IPS-18a (cell line): ENCODE measurements at regions not wholly inside any gene's neighbourhood (a gene's known extent, or its start where the extent isn't known, plus 50 kb on each side); places are given as distances from the start of the nearest gene placed in this dataset.

Source experiments
- H3K27ac ChIP-seq: one replicate; pipeline ENCODE4 v1.5.1; 2013; ENCODE audit warnings: low read length
- H3K27me3 ChIP-seq: one replicate; pipeline ENCODE4 v1.6.1; 2013; ENCODE audit warnings: mild to moderate bottlenecking, low read length; ENCODE audit not compliant: control insufficient read depth, insufficient read depth
- H3K36me3 ChIP-seq: one replicate; pipeline ENCODE4 v1.6.1; 2013; ENCODE audit warnings: low read depth, low read length; ENCODE audit not compliant: control insufficient read depth
- H3K4me1 ChIP-seq: one replicate; pipeline ENCODE4 v1.6.1; 2013; ENCODE audit warnings: low read depth, low read length; ENCODE audit not compliant: control insufficient read depth
- H3K4me3 ChIP-seq: one replicate; pipeline ENCODE4 v1.5.1; 2013; ENCODE audit warnings: low read length
- H3K9ac ChIP-seq: one replicate; pipeline ENCODE4 v1.6.1; 2013; ENCODE audit warnings: mild to moderate bottlenecking, low read length, moderate library complexity
- H3K9me3 ChIP-seq: one replicate; pipeline ENCODE4 v1.6.1; 2013; ENCODE audit warnings: low read depth, low read length; ENCODE audit not compliant: control insufficient read depth

DNA sequence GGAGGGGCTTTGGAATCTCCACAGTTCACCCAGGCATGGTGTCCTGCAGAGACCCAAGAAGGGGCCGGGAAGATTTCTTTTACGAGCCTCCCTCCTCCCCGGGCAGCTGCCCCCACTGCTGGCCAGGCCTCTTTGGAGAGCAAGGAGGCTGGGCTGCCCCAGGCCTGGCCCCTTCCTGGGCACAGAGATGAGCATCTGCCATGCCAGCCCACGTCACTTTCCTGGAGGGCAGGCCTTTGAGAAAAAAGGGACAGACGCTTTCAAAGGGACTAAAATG is 60.5 kb upstream of the FGF3 start:
- Histone ChIP-seq H3K9ac (no peak overlapping the region), H3K27ac (no peak overlapping the region), H3K36me3 (no peaks in the 10 kb centered on the region), H3K4me3 (no peak overlapping the region), H3K4me1 (peaks cover 5% of the 10 kb centered on the region), H3K27me3 (no peaks in the 10 kb centered on the region), H3K9me3 (no peaks in the 10 kb centered on the region)

- no peak overlapping the region for H3K9ac ChIP-seq
- H3K4me3 ChIP-seq = no peak overlapping the region
- no peak overlapping the region for H3K27ac ChIP-seq
- H3K4me1 ChIP-seq = peaks cover 5% of the 10 kb centered on the region
- no peaks in the 10 kb centered on the region for H3K36me3 ChIP-seq
- no peaks in the 10 kb centered on the region for H3K27me3 ChIP-seq
- no peaks in the 10 kb centered on the region for H3K9me3 ChIP-seq
These were observed 61.0 kb upstream of the FGF3 start for GRCh38 chr11:69880041-69880825.

DNA sequence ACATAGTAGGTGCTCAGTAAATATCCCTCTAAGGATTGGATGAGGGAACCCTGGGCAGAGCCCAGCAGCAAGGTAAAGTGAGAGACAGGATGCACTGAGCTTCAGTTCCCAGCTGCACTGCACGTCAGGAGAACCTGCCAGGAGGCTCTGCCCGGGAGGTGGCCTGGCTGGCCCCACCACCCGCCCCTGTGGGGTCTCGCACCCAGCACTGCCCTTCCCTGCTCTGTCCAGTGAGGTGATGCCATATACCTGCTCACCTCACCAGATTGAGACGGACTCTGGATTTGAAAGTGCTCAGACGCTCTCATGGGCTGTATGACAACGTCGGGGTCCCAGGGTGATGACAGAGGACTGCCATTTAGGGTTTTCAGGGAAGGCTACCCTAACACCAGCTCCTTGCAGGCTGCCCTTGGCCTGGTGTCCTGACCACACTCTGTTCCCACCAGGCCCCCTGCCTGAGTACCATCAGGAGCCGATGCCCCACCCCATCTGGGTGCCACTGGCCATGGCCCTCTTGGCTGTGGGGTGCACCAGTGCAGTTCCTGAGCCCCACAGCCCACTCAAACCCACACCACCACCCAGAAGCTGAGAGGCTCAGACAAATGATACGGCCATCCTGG is 61.7 kb upstream of the FGF3 start:
- no peaks in the 10 kb centered on the region for H3K36me3 ChIP-seq
- no peak overlapping the region for H3K27ac ChIP-seq
- no peak overlapping the region for H3K9ac ChIP-seq
- no peak overlapping the region for H3K4me3 ChIP-seq
- H3K4me1 ChIP-seq = peaks cover 5% of the 10 kb centered on the region
- no peaks in the 10 kb centered on the region for H3K27me3 ChIP-seq
- no peaks in the 10 kb centered on the region for H3K9me3 ChIP-seq

DNA sequence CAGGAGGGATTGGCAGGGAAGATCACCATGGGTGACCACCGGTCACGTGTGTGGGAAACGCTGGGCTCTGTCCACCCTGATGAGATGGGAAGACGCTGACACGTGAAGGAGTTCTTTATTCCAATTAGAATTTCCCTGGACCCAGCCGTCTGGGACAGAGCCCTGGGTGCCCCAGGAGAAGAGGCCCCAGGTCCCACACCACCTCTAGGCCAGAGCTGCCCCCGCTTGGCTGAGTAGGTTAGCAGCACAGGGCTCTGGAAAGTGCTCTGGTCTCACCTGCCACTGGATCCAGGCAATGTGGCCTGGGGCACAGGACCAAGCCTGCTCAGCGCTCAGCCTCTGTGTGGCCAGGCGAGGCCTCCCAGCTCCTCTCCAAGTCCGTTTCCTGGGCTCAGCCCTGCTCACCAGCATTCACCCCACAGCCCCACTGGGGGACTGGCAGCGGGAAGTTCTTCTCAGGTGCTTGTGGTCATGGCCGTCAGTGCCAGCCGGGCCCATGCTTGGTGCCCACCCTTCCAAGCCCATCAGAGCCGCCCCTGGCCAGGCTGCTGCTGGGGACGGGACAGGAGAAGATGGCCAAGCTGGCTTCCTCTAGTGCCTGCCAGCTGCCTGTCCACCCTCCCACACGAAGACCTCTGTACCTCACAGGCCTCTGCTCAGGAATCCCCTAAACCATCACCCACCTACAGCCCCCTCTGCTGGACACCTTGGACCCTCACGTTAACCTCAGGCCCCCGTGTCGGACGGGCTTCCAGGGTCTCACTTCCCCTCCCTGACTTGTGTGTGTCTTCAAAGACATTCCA is 62.5 kb upstream of the FGF3 start:
- H3K27me3 ChIP-seq = no peaks in the 10 kb centered on the region
- H3K9me3 ChIP-seq = no peaks in the 10 kb centered on the region
- H3K9ac ChIP-seq = no peak overlapping the region
- peaks cover 5% of the 10 kb centered on the region for H3K4me1 ChIP-seq
- no peak overlapping the region for H3K4me3 ChIP-seq
- H3K27ac ChIP-seq = no peak overlapping the region
- H3K36me3 ChIP-seq = no peaks in the 10 kb centered on the region

DNA sequence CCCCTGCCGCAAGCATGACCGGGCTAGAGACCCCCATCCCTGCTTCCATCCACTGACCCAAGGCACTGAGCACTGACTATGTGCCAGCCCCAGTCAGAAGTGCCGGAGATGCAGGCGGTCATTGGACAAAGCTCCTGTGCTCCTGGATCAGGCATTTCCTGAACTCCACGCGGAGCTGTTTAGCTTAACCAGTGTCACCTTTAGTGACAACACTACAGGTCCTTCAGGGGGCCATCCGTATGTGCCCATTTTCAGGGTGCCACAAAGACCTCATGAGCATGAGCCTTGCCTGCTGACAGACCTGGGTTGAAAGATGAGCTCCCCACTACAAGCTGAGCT is 63.0 kb upstream of the FGF3 start:
- Histone ChIP-seq H3K4me1 (peaks cover 5% of the 10 kb centered on the region), H3K36me3 (no peaks in the 10 kb centered on the region), H3K9ac (no peak overlapping the region), H3K27ac (no peak overlapping the region), H3K27me3 (no peaks in the 10 kb centered on the region), H3K4me3 (no peak overlapping the region), H3K9me3 (no peaks in the 10 kb centered on the region)

- H3K4me3 ChIP-seq = no peak overlapping the region
- H3K36me3 ChIP-seq = no peaks in the 10 kb centered on the region
- no peak overlapping the region for H3K9ac ChIP-seq
These were observed 64.4 kb upstream of the FGF3 start for GRCh38 chr11:69883292-69884255.

GRCh38 chr11:69884286-69884685 is 65.1 kb upstream of the FGF3 start:
- H3K36me3 ChIP-seq = no peaks in the 10 kb centered on the region
- H3K27ac ChIP-seq = no peak overlapping the region
- no peaks in the 10 kb centered on the region for H3K9me3 ChIP-seq
- peaks cover 6% of the 10 kb centered on the region for H3K27me3 ChIP-seq
- peaks cover 11% of the 10 kb centered on the region for H3K4me1 ChIP-seq
- H3K9ac ChIP-seq = no peak overlapping the region
- H3K4me3 ChIP-seq = no peak overlapping the region

More at GRCh38 chr11:69883292-69884255, 64.4 kb upstream of the FGF3 start:
- no peaks in the 10 kb centered on the region for H3K9me3 ChIP-seq
- no peak overlapping the region for H3K27ac ChIP-seq
- no peaks in the 10 kb centered on the region for H3K27me3 ChIP-seq
- peaks cover 5% of the 10 kb centered on the region for H3K4me1 ChIP-seq

DNA sequence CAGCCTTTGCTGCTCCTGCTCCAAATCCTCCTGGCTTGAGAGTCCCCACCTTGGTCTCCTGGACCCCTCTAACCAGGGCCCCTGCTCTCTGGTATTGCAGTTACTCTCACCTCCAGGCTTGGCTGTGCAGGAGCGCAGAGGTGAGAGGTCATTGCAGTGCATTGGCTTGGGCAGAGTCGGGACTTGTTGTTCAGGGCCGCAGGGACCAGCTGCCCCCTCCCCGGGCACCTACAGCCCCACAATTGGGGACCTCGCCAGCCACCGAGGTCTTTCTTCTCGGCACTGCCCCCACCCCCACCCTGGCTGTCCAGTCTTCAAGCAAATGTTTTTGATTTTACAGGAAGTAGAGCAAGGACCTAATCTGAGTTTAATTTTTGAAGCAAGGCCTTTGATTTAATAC is 65.5 kb upstream of the FGF3 start:
- no peak overlapping the region for H3K9ac ChIP-seq
- no peak overlapping the region for H3K4me3 ChIP-seq
- peaks cover 10% of the 10 kb centered on the region for H3K4me1 ChIP-seq
- H3K36me3 ChIP-seq = no peaks in the 10 kb centered on the region
- H3K27ac ChIP-seq = no peak overlapping the region
- no peaks in the 10 kb centered on the region for H3K9me3 ChIP-seq
- H3K27me3 ChIP-seq = peaks cover 8% of the 10 kb centered on the region

GRCh38 chr11:69887330-69887729 is 68.1 kb upstream of the FGF3 start:
- Histone ChIP-seq H3K27ac (no peak overlapping the region), H3K27me3 (peaks cover 30% of the 10 kb centered on the region), H3K36me3 (no peaks in the 10 kb centered on the region), H3K9me3 (no peaks in the 10 kb centered on the region), H3K4me1 (peaks cover 14% of the 10 kb centered on the region), H3K4me3 (no peak overlapping the region), H3K9ac (no peak overlapping the region)

GRCh38 chr11:69887841-69888427 is 68.7 kb upstream of the FGF3 start:
- Histone ChIP-seq H3K9me3 (no peaks in the 10 kb centered on the region), H3K9ac (no peak overlapping the region), H3K36me3 (no peaks in the 10 kb centered on the region), H3K27me3 (peaks cover 30% of the 10 kb centered on the region), H3K27ac (no peak overlapping the region), H3K4me3 (no peak overlapping the region), H3K4me1 (peaks cover 16% of the 10 kb centered on the region)
